ENCODE measurements at regions not wholly inside any gene's neighbourhood (a gene's known extent, or its start where the extent isn't known, plus 50 kb on each side); places are given as distances from the start of the nearest gene placed in this dataset.

DNA sequence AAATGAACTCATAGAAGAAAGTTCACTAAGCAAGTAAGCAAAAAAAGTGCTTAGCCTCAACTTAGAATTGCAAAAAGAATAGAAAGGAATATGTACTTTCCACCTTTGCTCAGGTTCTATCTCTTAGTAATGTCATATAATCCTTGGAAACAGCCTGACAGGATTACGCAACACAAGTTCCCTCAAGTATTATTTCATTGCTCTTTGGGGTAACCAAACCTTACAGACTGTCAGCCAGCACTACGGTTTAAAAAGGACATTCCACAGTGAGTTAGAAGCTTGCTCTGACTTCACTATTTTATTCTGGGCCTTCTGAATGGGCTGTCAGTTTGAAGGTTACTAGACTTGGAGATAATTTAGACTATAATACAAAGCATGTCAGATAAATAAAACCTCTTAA lies 264.0 kb downstream of the ATXN7L3B start:
- DNase-seq (no peak), ATAC-seq (replicated peaks) (no peak)
- Mint-ChIP-seq H3K4me3 (no peak overlapping the region), H3K27ac (no peak overlapping the region), H3K9me3 (peaks cover 0 to 2% of the 10 kb centered on the region in 2 donors), H3K27me3 (no peaks in the 10 kb centered on the region), H3K4me1 (no peaks in the 10 kb centered on the region), H3K36me3 (no peaks in the 10 kb centered on the region)

DNA sequence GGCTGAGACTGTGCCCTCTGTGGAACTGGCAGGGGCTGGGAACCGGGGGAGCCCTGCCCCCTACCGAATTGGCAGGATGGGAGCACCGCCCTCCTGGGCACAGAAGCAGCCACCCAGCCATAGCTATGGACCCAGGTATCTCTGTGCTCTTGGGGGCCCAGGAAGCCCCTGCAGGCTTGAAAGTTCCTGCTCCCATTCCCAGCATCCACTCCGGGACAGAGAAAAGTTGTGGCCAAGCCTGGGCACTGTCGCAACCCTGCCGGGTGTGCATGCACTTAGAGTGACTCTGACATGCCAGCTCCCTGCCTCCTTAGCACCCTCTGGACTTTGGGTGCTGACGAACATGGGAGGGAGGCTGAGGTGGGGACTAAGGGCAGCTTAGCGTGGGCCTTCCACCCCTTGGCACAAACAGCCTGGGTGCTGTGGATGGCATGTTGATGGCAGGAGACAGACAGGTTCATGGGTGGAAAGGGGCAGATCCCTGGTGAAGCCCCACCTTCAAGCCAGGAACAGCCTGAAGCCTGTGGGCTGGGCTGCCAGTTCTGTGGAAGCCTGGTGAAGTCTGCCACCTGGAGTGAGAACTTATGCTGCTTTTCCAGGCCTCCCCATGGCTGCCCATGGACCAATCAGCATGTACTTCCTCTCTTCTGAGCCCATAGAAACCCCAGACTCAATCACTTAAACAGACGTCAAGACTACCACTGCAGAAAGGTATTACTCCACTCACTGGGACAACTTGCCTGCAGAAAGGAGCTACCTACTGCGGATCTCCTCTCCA lies 279.0 kb downstream of the ATXN7L3B start:
- Mint-ChIP-seq H3K4me1 (no peaks in the 10 kb centered on the region), H3K9me3 (peaks cover 7 to 13% of the 10 kb centered on the region in 2 donors), H3K27ac (no peak overlapping the region), H3K27me3 (no peaks in the 10 kb centered on the region), H3K4me3 (no peak overlapping the region), H3K36me3 (no peaks in the 10 kb centered on the region)
- ATAC-seq (replicated peaks), result no peak
- no peak for DNase-seq

DNA sequence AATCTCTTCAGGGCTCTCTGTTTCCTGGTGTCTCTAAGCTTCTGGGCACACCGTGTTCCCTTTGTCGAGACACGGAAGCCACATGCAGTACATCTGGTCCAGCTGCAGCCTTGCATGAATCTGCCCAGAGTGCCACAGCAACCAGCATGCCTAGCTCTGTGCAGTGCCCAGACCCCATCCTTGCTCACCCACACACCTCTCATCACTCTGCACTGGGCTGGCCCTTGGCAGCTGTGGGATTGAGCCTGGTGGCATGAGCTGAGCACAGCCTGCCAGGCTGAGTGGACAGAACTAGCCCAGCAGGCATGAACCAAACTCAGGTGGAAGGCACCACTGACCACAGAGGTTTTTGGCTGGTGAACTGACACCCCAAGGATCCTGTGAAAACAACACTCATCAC lies 279.9 kb downstream of the ATXN7L3B start:
- peak in 1 of 2 donors; percentile 21 for ATAC-seq (replicated peaks)
- DNase-seq, result no peak
- H3K4me1 Mint-ChIP-seq, result no peaks in the 10 kb centered on the region
- no peaks in the 10 kb centered on the region for H3K27me3 Mint-ChIP-seq
- no peaks in the 10 kb centered on the region for H3K36me3 Mint-ChIP-seq
- H3K4me3 Mint-ChIP-seq, result no peak overlapping the region
- H3K9me3 Mint-ChIP-seq, result peaks cover 7 to 13% of the 10 kb centered on the region in 2 donors
- H3K27ac Mint-ChIP-seq, result no peak overlapping the region

DNA sequence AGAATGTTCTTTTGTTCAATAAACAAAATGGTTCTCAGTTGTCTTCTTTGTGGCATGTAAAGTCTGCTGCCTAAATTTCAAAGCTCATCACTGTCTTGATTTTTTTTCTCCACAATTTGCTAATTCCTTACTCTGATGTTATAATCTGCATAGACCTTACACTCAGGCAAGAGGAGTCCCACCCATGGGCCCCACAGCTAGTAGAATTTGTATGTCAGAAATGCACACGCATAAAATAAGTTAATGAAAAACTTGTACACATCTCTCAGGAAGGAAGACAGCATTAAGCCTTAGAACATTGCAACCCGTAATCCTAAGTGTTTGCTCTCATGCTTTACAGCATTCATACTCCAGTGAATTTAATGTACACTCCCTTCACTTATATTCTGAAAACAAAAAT lies 280.8 kb downstream of the ATXN7L3B start:
- Mint-ChIP-seq H3K4me3 (no peak overlapping the region), H3K27me3 (no peaks in the 10 kb centered on the region), H3K27ac (no peak overlapping the region), H3K9me3 (peaks cover 7 to 13% of the 10 kb centered on the region in 2 donors), H3K4me1 (no peaks in the 10 kb centered on the region), H3K36me3 (no peaks in the 10 kb centered on the region)
- DNase-seq, result no peak
- ATAC-seq (replicated peaks), result no peak

DNA sequence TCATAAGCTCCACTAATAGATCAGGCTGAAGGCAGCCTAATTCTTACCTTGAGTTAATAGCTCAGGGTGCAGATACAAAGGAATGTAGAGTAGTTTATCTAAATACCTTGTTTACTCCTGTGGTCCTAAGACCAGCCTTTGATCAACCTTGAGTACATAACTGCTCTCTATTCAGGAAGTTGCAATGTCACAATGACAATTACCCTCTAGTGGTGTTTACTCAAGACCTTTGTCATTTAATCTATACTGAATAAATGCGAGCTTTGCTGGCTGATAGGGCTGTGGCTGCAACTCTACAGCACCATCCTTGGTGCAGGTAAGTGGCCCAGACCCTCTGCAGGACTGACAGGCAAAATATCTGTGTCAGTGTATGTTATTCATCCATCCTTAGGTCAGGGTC lies 282.7 kb downstream of the ATXN7L3B start:
- Mint-ChIP-seq H3K27me3 (no peaks in the 10 kb centered on the region), H3K36me3 (no peaks in the 10 kb centered on the region), H3K4me3 (no peak overlapping the region), H3K27ac (no peak overlapping the region), H3K9me3 (peaks cover 3 to 6% of the 10 kb centered on the region in 2 donors), H3K4me1 (no peaks in the 10 kb centered on the region)
- DNase-seq (no peak), ATAC-seq (replicated peaks) (no peak)

DNA sequence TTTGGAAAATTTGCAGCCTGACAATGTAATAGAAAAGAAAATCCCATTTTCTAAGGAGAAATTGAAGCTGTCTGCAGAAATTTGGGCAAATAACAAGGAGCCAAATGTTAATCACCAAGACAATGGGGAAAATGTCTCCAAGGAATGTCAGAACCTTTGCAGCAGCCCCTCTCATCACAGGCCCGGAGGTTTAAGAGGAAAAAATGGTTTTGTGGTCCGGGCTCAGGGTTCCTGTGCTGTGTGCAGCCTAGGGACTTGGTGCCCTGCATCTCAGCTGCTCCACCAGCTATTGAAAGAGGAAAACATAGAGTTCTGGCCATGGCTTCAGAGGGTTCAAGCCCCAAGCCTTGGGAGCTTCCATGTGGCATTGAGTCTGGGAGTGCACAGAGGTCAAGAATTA lies 298.9 kb downstream of the ATXN7L3B start:
- Mint-ChIP-seq H3K4me1 (no peaks in the 10 kb centered on the region), H3K36me3 (no peaks in the 10 kb centered on the region), H3K27ac (no peak overlapping the region), H3K4me3 (no peak overlapping the region), H3K9me3 (peaks cover 3 to 7% of the 10 kb centered on the region in 2 donors), H3K27me3 (no peaks in the 10 kb centered on the region)
- DNase-seq (no peak), ATAC-seq (replicated peaks) (no peak)

DNA sequence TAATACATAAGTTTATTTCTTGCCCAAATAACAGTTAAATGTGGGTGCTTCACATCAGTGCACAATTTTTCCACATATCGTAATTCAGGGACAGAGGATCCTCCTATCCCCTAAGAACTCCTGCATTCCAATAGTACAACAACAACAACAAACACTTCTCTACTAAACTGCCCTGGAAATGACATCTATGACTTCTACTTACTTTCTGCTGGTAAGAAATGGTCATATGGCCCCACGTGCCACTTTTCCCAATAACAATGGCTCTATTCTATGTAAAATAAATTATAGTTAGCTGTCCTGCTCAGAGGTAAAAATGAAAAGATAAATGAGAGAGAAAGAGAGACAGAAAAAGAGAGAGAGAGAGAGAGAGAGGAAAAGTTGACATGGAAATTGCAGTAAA lies 308.5 kb downstream of the ATXN7L3B start:
- DNase-seq (no peak), ATAC-seq (replicated peaks) (no peak)
- H3K9me3 Mint-ChIP-seq, result no peaks in the 10 kb centered on the region
- no peaks in the 10 kb centered on the region for H3K36me3 Mint-ChIP-seq
- H3K27me3 Mint-ChIP-seq, result no peaks in the 10 kb centered on the region
- no peaks in the 10 kb centered on the region for H3K4me1 Mint-ChIP-seq
- H3K27ac Mint-ChIP-seq, result no peak overlapping the region
- H3K4me3 Mint-ChIP-seq, result no peak overlapping the region

DNA sequence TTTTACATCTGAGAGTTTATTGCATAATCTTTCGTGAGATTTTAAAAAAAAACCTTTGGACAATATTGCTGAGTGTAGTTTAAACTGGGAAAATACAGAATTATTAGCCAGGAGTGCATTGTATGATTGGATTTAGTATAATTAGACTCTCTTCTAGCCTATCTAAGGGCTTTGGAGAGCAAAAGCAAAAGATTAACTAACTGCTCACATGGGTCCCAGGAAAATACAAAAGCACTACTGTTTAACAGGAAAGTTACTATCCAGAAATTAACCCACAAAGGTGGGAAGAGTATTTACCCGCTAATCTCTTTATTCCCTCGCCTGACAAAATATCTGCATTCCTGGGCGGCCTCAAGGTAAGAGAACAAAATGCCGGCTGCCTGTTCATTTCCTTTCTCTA lies 309.5 kb downstream of the ATXN7L3B start:
- Mint-ChIP-seq H3K27me3 (no peaks in the 10 kb centered on the region), H3K4me1 (no peaks in the 10 kb centered on the region), H3K9me3 (no peaks in the 10 kb centered on the region), H3K4me3 (no peak overlapping the region), H3K36me3 (no peaks in the 10 kb centered on the region), H3K27ac (no peak overlapping the region)
- DNase-seq, result no peak
- no peak for ATAC-seq (replicated peaks)

DNA sequence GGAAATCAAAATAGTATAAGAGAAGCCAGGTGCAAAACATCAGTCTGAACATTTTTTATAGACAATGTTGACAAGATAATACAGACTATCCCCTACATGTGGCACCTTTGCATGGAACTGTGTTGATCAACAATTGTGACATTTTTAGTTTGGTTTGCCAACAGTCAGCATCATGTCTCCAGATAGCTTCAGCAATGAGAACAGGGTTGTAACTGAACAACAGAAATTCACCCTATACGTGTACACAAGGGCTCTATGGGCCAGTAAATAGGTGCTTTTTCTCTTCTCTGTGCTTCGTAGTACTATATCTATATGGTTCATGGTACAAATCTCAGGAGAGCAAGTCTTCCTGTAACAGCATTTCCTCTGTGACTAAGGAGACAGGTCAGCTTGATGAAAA lies 310.4 kb downstream of the ATXN7L3B start:
- Mint-ChIP-seq H3K27ac (no peak overlapping the region), H3K36me3 (no peaks in the 10 kb centered on the region), H3K9me3 (no peaks in the 10 kb centered on the region), H3K4me3 (no peak overlapping the region), H3K27me3 (no peaks in the 10 kb centered on the region), H3K4me1 (no peaks in the 10 kb centered on the region)
- no peak for DNase-seq
- ATAC-seq (replicated peaks), result no peak

DNA sequence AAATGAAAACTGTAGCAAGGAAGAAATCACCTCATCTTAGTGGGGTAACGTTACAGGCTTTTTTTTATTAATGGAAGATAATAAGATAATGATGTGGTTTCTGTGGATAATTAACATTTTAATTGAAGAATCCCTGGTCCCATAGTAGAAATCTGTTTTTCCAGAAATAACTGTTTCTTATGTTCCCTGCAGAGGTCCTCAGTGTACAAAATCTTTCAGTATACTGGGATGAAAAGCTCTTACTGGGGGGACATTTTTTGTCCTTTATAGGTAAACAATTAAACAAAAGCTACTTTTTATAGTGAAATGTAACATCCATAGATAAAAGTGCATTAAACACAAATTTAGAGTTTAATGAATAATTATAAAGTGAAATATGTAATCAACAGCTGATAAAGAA lies 312.2 kb downstream of the ATXN7L3B start:
- Mint-ChIP-seq H3K27ac (no peak overlapping the region), H3K36me3 (no peaks in the 10 kb centered on the region), H3K4me3 (no peak overlapping the region), H3K9me3 (no peaks in the 10 kb centered on the region), H3K27me3 (no peaks in the 10 kb centered on the region), H3K4me1 (no peaks in the 10 kb centered on the region)
- DNase-seq (no peak), ATAC-seq (replicated peaks) (no peak)

DNA sequence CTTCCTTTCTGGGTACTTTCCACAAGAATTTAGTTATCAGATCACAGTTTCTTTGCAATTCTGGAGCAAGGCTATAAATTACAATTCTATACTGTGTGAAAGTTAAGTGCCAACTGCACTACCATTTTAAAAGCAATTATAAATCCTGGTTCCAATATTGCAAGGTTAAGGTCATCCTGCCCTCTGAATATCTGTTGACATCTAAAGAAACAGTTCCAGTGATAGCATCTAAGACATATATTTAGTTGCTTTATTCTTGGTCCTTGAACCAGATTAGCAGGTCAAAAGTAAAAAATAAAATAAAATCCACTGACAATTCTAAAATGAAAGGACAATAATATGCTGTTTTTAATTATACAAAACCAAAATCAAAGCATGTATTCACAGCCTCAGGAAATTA lies 334.2 kb downstream of the ATXN7L3B start:
- Mint-ChIP-seq H3K27ac (no peak overlapping the region), H3K4me3 (no peak overlapping the region), H3K36me3 (no peaks in the 10 kb centered on the region), H3K27me3 (no peaks in the 10 kb centered on the region), H3K9me3 (peaks cover 0 to 4% of the 10 kb centered on the region in 2 donors), H3K4me1 (no peaks in the 10 kb centered on the region)
- ATAC-seq (replicated peaks), result no peak
- no peak for DNase-seq

DNA sequence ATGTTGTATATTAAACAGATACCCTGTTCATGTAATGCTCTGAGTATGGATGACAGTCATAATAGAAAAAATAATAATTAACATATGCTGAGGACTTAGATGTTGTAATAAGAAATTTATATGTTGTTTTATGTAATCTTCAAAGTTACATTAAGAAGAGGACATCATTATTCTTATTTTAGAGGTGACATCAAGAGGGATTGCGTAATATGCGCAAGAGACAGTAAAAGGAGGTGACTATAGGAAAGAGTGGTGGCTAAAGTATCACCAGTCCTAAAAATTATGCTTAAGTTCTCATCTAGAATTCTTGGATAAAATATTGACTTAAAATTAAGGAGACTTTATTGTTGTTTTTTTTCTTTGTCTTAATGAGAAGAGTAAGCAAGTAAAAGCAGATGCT lies 323.9 kb downstream of the KCNC2 start:
- Mint-ChIP-seq H3K27ac (no peak overlapping the region), H3K4me3 (no peak overlapping the region), H3K4me1 (no peaks in the 10 kb centered on the region), H3K9me3 (peaks cover 4% of the 10 kb centered on the region in 2 donors), H3K36me3 (no peaks in the 10 kb centered on the region), H3K27me3 (no peaks in the 10 kb centered on the region)
- DNase-seq (no peak), ATAC-seq (replicated peaks) (no peak)

DNA sequence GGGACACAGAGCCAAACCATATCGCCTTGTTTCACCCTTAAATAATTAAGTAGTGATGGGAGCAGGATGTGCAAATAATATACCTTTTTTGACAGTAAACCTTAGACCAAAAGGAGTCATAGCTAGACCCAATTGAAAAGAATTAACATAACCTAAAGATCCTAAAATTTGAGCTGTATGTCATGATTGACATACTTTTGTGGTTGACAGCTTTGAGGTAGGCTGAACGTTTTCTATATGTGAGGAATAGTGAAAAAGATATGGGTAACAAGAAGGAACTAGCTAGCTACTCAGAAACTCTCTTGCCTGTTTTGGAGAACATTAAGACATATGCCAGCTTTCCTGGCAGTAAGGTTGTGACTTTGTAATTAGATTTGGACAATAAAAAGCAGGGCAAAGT lies 320.6 kb downstream of the KCNC2 start:
- no peak for DNase-seq
- Mint-ChIP-seq H3K27me3 (no peaks in the 10 kb centered on the region), H3K4me3 (no peak overlapping the region), H3K4me1 (no peaks in the 10 kb centered on the region), H3K36me3 (no peaks in the 10 kb centered on the region), H3K27ac (no peak overlapping the region), H3K9me3 (no peaks in the 10 kb centered on the region)
- ATAC-seq (replicated peaks), result no peak

DNA sequence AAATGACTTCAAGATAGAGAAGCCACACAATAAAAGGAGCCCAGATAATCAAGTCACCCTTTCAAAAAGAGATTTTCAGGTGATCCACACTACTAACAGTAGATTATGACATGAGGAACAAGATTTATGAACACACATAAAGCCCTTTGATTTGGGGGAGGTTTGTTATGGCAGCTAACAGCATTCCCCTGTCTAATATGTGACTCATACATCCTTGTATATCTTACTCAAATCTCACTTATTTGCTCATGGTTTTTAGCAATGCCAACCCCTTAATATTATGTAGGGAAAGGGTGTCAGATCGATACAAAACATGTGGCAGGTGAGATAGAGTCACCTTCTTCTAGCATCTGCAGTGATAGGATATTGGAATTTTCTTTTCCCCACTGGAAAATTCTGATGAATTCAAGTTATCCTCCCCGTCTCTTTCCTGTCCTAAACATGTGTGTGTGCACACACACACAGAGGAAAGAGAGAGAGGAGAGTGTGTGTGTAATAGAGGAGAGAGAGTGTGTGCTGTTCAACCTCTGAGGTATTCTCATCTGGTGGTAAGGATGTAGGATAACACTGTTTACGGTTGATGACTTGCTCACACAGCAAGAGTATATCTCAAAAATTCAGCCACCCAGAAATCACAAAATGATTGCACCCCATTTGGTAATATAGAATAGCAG lies 319.9 kb downstream of the KCNC2 start:
- H3K9me3 Mint-ChIP-seq, result no peaks in the 10 kb centered on the region
- H3K36me3 Mint-ChIP-seq, result no peaks in the 10 kb centered on the region
- DNase-seq (no peak), ATAC-seq (replicated peaks) (no peak)
- no peaks in the 10 kb centered on the region for H3K27me3 Mint-ChIP-seq
- no peaks in the 10 kb centered on the region for H3K4me1 Mint-ChIP-seq
- H3K27ac Mint-ChIP-seq, result no peak overlapping the region
- no peak overlapping the region for H3K4me3 Mint-ChIP-seq

DNA sequence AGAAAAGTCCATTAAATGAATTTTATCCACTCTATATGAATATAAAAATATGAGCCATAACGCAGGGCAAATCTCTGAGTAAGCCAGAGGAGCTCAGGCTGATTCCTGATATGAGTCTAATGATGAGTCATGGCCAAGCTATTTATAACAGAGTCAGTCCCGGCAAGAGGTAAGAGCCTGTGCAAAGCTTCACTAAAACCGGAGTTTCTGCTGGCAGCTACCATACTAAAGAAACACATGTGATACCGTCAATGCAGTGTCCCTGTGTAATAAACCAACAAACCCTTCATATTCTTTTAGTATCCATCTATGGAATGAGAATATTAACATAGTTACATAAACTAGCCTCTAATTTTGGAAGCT lies 319.4 kb downstream of the KCNC2 start:
- H3K4me3 Mint-ChIP-seq, result no peak overlapping the region
- ATAC-seq (replicated peaks) (peak in 1 of 2 donors; percentile 57), DNase-seq (no peak)
- no peaks in the 10 kb centered on the region for H3K36me3 Mint-ChIP-seq
- H3K27me3 Mint-ChIP-seq, result no peaks in the 10 kb centered on the region
- H3K4me1 Mint-ChIP-seq, result no peaks in the 10 kb centered on the region
- no peaks in the 10 kb centered on the region for H3K9me3 Mint-ChIP-seq
- no peak overlapping the region for H3K27ac Mint-ChIP-seq
